Forelimb muscle (tissue), 1 donor: ENCODE measurements at regions not wholly inside any gene's neighbourhood (a gene's known extent, or its start where the extent isn't known, plus 50 kb on each side); places are given as distances from the start of the nearest gene placed in this dataset.
"Not testable (repeated sequence)": the region's sequence is repeated elsewhere in the genome, so short reads cannot be mapped to it uniquely, and the experiment has no call there.

Experiments used
- DNase-seq: peaks from one replicate; pipeline ENCODE4 v3.0.0-alpha.2; 2013; ENCODE audit warnings: low read depth

DNA sequence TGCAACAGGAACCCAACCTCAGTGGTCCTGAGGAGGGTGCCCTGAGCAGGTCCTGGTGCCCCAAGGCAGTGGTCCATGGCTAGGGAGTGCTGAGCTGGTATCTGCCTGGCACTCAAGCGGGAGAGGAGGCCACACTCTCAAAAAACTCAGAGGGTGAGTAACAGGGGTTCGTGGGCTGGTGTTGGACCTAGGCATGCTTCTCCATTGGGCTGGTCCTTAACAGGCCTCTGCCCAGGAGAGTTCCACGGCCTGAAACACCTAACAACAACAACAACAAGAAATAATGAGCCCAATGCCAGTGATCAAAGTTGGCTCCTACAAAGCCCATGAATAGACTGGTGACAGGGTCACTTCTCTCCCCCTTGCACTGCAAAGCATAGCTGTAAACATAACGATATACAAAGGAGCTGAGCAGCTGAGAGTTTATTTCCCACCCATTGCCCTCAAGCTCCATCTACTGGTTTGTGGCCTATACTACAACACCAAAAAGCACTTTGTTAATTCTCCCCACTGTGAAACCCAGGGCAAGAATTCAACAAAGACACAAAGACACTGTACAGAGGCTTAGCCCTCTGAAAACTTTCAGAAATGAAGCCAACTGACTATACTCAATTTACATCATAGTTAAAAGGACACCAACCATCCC is 736.1 kb upstream of the ADGRL3 start:
- no peak for DNase-seq

DNA sequence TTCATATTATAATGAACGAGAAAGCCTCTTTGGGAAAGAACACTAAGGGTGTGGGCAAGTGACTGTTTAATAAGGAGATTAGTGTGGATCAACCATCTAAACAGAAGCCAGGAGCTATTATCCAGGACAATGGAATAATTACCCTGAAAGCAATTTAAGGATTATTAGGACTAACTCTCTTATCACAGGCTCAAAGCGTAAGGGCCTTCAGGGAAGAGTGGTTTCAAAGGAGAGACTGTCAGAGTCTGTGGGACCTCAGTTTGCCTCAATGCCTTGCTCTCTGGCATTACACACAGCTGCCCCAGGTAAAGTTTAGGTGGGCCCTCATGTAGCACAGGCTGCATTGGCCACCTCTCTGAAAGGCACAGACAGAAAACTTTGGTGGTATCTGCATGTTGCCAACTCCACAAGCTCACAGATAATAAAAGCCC is 717.2 kb upstream of the ADGRL3 start:
- DNase-seq = no peak

DNA sequence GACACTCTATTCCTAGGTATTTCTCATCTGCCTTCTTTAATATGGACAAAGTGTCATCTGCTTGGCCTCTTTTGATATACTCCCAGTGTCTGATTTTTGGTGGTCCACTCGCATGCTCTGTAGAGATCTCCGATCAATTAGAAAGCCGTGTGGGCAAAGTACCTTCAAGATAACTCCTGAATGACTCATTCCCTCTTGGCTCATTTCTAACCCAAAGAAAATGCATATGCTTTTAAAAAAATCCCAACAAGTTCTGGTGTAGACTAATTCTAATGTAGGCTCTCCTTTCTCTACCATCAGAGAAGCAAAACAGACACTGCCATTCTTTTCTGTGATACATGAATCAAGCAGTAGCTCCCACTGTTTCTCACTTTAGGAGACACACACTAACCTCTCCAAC is 714.9 kb upstream of the ADGRL3 start:
- DNase-seq = no peak

DNA sequence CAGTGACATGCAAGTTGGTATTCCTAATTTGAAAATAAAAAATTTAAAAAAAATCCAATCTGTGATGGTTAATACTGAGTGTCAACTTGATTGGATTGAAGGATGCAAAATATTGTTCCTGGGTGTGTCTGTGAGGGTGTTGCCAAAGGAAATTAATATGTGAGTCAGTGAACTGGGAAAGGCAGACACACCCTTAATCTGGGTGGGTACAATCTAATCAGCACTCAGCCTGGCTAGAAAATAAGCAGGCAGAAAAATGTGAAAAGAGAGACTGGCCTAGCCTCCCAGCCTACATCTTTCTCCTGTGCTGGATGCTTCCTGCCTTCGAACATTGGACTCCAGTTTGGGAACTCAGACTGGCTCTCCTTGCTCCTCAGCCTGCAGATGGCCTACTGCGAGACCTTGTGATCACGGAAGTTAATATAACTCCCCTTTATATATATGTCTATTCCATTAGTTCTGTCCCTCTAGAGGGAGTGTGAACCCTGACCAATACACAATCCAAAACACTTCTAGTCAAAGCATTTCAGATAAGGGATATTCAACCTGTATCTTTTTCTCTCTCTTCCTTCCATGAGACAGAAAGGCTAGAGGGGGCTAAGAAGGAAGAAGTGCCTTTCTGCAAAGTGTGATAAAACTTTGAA is 712.9 kb upstream of the ADGRL3 start:
- DNase-seq = not testable (repeated sequence)

DNA sequence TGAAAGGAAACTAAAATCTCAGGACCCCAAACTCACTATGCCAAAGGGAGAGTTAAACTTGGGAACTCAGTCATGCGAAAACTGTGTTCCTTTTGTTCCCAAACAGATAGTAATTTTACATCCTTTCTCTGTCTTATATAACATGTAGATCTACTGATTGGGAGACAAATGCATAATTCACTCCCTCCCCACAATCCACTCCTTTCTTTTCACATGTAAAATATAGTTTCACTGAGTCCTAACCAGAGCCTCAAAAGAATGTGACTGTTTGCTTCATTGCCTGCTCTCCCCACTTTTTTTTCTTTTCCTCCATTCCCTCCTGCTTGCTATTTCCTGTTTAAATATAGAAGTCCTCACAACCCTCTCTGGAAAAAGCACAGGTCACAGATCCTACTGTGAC is 699.3 kb upstream of the ADGRL3 start:
- DNase-seq = no peak

DNA sequence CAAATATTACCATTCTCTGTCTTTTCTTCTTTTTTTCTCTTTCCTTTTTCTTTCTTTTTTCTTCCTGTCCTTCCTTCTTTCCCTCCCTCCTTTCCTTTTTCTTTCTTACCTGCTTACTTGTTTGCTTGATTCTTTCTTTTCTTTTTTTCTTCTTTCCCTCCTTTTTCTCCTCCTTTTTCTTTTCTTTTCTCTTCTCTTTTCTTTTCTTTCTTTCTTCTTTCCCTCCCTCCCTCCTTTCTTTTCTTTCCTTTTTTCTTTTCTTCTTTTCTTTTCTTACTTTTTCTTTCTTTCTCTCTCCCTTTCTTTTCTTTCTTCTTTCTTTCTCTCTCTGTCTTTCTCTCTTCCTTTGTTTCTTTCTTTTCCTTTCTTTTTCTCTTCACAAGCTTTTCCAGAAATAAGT is 697.4 kb upstream of the ADGRL3 start:
- DNase-seq = no peak

DNA sequence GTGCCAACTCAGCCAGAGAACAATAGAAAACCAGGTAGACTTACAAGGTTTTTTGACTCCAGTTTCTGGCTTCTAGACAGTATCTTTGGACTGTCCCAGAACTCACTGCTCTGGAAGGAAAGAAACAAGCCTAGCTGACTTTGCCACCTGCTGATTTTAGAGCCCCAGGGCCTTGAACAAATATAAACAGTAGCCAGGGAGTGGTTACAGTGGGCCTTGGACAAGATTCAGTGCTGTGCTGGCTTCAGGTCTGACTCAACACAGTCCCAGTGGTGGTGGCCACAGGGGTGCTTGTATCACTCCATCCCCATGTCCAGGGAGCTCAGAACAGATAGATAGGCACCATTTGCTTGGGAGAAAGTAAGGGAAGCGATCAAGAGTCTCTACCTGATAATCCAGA is 694.1 kb upstream of the ADGRL3 start:
- DNase-seq = no peak

DNA sequence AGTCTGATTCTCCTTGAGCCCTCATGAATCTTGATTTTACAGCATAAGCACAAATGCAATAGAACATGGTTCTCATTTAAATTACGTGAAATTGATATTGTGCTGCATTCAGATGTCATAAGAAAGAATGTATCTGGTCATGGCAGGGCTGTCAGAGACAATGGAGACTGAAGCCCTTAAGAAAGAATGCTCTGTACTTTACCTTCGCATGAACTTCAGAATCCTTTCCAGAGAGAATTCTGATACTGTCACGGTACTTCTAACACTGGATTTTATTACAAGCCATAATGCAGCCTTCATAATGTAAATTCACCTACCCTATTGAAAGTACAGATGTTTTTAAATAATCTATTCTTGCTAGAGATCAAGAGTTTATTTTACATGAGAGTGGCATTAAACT is 677.9 kb upstream of the ADGRL3 start:
- no peak for DNase-seq

DNA sequence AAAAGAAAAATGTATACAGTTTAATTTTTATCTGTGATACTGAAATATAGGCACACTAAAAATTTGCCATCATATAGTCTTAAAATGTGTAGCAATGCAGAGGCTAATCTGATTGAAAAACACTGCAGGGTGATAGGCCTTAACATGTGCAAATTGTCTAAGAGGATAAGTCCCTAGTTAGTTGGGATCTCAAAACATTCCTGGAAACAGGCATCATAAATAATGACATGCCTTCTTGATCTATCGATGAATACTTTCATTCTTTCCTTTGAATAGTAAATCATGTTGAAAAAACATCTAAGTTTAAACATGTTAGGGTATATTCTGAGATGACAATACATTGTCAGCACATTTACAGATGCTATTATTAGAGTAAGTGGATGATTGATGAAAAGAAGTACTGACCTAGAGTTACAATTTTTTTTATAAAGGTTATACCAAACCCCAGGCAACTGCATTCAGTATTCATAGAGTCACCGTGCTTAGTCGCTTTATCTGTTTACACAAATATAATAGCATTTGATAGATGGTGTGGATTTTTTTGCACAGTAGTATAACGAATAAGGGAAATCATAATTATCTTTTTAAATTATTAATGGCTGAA is 668.2 kb upstream of the ADGRL3 start:
- DNase-seq = no peak

DNA sequence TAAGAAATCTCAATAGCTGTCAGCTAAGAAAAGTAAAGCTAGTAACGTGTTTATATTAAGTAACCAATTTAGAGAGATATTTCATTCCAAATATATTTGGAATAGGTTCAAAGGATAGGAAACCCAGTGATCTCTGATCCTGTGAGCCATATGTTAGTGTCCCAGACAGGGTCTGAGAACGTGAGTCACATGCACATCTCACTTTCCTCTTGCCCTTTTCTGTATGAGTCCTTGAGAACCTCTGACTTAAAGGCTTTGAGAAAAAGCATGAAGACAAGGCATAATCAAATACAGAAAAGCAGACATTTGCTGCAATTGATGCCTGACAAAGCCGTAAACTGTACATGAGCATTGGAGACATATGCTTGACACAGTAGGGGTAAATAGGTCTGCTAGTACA is 655.1 kb upstream of the ADGRL3 start:
- DNase-seq = no peak

DNA sequence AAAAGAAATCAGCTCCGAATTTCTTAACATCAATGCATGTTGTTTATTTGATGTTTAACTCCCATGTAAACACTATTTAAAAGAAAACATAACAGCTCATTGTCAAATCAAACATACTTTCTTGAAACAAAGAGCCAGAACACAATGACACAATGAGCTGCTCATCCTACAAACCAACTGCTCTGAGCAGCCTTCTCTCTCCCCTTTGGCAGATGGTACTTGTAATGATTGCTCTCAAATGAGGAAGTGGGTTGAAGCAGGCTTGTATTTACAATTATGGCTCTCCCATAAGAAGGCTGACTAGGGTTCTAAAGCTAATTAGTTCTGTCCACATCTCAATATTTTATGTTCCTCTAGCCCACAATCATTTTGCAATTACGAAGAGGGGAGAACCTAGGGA is 637.8 kb upstream of the ADGRL3 start:
- no peak for DNase-seq

DNA sequence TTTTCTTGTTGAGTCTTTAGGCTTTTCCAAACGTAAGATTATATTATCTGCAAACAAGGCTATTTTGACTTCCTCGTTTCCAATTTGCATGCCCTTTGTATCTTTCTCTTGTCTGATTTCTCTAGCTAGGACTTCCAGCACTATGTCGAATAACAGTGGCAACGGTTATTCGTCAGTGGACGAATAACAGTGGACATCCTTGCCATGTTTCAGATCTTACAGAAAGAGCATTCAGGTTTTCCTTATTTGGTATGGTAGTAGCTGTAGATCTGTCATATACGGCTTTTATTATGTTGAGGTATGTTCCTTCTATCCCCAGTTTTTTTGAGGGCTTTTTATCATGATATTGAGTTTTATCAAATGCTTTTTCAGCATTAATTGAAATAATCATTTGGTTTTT is 634.6 kb upstream of the ADGRL3 start:
- DNase-seq = no peak

DNA sequence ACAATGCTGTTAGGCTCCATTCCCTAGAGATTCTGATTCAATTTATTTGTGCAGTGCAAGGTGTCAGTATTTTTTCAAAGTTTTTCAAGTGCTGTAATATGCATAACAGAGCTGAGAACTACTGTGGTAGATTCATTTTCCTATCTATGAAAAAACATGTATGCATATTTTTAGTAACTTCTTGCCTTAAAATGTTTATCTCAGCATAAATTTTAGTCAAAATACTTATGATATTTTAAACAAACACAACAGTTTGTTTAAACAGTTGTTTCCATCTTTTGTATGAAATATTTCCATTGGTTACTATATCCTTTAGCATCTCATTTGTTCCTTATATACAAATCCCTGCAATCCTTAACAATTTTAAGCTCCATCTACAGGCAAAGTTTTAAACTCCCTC is 624.8 kb upstream of the ADGRL3 start:
- no peak for DNase-seq

DNA sequence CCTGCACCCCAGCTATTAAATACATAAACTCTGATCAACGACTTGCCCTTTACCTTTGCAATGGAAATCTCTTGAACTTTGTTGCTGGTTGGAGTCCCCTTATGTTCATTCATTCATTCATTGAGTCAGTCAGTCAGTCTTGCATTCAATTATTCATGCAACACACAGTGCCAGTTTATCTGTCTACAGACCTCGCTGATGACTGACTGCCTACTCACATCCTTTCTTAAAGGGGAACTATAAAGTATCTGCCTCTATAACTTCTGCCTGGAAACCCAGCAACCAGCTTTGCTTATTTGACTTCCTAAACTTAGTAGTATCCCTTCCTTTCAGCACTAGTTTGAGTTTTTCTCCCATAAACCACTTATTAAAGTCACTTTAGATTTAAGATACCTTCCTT is 620.8 kb upstream of the ADGRL3 start:
- no peak for DNase-seq

DNA sequence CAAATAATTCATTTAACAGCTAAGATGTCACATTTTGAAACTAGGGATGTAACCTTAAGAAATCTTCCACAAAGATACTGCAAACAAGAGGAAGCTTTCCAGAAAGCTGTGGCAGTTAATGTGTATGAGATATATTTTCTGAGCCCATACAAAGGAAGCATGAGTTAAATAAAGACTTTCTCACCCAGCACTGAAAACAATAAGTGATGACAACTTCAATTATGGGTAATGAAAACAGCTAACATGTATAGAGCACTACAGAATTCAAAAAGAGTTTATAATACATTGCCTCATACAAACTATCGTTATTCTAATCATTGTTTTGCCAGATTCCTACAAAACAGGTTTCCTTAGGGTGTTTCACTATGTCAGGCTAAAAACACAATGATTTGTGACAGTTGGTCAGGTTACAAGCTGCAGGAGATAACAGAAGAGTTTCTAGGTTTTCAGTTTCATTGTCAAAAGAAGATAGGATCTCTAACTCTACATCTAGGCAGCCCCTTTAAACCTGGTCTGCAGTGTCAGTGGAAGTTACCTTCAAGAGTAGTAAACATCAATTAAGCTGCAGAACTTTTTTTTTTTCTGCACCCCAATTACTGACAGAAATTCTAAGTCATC is 618.1 kb upstream of the ADGRL3 start:
- no peak for DNase-seq

DNA sequence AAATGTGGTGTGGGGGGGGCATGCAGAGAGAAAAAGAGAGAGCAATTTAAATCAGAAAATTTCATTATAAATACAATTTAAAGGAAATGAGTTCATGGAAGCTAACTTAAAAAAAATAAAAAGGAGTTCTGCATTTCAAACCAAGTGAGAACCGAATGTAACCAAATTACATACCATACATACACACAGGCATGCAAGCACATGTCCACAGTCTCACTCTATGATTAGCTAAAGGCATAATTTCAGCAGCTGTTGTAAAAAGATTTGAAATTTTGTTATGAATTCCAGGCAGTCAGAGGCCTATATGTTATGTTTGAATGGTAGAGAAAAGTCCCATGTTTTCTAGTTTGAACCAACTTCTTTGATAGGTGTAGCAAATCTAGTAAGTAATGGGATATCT is 611.6 kb upstream of the ADGRL3 start:
- DNase-seq = no peak

DNA sequence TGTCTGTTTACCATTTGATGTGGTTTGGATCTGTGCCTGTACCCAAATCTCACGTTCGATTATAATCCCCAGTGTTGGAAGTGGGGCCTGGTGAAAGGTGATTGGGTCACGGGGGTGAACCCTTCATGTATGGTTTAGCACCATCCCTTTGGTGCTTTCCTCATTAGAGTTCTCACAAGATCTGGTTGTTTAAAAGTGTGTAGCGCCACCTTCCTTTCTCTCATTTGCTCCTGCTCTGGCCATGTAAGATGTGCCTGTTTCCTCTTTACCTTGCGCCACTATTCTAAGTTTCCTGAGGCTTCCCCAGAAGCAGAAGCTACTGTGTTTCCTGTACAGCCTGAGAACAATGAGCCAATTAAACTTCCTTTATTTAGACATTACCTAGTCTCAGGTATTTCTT is 610.7 kb upstream of the ADGRL3 start:
- DNase-seq = no peak

DNA sequence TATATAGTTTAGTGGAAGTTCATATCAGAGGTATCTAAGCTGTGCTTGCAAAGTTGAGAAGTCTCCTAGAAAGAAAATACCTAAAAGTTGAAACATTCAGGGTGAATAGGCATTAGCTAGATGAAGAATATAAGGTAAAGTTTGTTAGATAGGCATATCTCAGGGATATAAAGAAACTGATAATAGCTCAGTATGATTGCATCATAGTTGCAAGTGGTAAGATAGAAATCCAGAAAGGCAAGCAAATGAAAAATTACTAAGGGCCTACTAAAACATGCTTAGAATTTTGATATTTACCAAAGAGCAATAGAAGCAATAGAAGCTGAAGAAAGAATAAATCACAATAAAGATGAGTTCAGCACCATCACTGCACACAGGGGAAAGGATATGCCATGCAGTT is 610.0 kb upstream of the ADGRL3 start:
- no peak for DNase-seq

DNA sequence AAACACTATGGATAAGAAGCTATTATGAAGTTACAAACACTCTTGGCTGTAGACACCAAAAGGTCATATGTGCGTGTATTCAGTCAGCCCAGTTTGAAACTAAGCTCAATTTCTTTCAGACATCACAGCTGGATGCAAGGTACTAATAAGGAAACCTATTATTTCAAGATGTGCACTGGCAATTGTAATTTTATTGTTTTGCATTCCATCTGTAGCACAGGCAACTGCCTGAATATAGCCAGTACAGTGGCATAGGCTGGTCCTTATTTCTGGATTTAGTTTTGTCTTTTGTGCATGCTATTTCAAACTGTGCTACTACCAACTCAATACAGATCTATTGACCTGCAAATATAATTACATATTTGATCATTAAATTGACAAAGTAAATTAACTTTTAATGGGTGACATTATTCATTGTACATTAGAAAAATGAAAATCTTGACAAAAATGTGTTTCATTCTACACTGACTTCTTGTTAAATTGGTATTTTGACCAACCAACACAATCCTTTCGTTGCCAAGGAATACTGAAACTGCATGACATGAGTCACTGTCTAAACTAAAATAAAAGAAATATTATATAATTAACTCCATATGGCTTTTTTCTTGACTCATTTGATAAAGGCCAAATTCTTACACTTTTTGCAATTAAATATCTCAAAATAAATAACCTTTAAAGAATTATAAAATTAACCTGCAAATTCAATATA is 594.3 kb upstream of the ADGRL3 start:
- DNase-seq = no peak

DNA sequence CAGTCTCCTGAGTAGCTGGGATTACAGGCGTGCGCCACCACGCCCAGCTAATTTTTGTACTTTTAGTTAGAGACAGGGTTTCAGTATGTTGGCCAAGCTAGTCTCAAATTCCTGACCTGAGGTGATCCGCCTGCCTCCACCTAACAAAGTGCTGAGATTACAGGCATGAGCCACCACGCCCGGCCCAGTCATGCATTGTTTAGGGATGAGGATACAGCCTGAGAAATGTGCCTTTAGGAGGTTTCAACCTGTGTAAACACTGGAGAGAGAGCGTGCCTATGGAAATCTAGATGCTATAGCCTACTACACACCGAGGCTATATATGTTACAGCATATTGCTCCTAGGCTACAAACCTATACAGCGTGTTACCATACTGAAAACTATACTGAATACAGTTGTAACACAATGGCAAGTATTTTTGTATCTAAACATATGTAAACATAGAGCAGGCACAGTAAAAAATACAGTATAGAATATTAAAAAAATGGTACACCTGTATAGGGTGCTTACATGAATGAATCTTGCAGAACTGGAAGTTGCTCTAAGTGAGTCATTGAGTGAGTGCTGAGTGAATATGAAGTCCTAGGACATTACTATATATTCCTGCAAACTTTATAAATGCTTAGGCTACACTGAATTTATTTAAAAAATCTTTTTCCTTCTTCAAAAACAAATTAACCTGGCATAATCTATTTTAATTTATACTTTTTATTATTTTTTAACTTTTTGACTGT is 588.2 kb upstream of the ADGRL3 start:
- no peak for DNase-seq

DNA sequence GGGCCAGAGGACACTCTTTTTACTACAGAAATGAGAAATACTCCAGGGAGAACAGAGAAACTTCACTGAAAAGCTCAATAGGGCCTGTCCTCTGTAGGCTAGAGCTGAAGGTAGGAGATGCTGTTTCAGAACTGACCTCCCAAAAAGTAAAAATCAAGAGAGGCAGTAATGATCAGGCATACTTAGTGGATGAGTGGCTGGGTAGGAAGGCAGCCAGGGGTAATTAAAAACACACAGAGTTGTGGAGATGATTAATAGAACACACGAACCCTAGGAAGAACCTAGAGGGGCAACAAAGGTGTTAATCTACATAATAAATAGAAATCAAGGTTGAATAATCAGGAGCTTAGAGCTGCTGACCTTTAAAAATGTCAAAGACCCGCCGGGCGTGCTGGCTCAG is 582.4 kb upstream of the ADGRL3 start:
- no peak for DNase-seq
